ENCODE measurements at regions not wholly inside any gene's neighbourhood (a gene's known extent, or its start where the extent isn't known, plus 50 kb on each side); places are given as distances from the start of the nearest gene placed in this dataset.

- no peak for TF ChIP-seq CTCF (IDR thresholded peaks at IDR 0.05)
- no peak for TF ChIP-seq EZH2phosphoT487 (IDR thresholded peaks at IDR 0.05)
Observed at GRCh38 chr9:134258332-134258731, 67.9 kb upstream of the RXRA start.

Data from neural progenitor cell (in vitro differentiated cells).